ENCODE measurements at regions not wholly inside any gene's neighbourhood (a gene's known extent, or its start where the extent isn't known, plus 50 kb on each side); places are given as distances from the start of the nearest gene placed in this dataset.
"Not testable (repeated sequence)": the region's sequence is repeated elsewhere in the genome, so short reads cannot be mapped to it uniquely, and the experiment has no call there.

DNA sequence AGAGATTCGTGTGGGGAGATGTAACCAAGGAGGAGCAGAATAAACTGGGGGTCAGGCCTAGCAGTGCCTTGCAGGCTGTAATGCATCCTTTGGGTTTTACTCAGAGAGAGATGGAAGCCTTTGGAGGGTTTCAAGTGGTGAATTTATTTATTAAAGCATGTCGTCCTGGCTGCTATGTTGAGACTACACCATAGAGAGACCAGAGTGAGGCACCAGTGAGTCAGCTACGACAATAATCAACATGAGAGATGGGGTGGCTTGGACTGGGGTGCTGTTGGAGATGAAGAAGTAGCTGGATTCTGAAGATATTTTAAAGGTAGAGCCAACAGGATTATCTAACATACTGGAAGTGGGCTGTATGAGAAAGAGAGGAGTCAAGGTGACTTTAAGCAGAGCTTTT is 335.3 kb upstream of the ARHGEF26 start:
- no peak for DNase-seq (ENCODE audit: low read depth in 1 of 2, low spot score in 1 of 2)

DNA sequence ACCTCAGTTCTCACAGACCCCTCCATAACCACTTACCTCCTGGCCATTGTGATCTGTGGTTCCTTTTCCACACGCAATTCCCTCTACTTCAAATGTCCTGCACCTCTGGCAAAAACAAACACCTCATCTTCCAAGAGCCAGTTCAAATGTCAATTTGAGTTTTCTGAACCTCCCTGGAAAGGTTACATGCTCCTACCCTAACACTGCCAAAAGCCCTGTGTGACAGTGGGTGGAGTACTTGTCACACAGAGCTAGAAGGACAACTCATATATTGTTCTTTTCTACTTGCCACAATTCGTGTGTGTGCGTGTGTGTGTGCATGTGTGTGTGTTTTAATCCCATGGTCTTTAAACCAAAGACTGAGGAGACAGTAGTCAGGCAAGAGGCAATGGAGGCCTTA is 331.8 kb upstream of the ARHGEF26 start:
- DNase-seq (ENCODE audit: low read depth in 1 of 2, low spot score in 1 of 2) = no peak

DNA sequence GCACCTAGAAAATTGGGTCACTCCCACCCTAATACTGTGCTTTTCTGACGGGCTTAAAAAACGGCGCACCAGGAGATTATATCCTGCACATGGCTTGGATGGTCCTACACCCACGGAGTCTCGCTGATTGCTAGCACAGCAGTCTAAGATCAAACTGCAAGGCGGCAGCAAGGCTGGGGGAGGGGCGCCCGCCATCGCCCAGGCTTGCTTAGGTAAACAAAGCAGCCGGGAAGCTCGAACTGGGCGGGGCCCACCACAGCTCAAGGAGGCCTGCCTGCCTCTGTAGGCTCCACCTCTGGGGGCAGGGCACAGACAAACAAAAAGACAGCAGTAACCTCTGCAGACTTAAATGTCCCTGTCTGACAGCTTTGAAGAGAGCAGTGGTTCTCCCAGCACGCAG is 324.1 kb upstream of the ARHGEF26 start:
- not testable (repeated sequence) for DNase-seq (ENCODE audit: low read depth in 1 of 2, low spot score in 1 of 2)

DNA sequence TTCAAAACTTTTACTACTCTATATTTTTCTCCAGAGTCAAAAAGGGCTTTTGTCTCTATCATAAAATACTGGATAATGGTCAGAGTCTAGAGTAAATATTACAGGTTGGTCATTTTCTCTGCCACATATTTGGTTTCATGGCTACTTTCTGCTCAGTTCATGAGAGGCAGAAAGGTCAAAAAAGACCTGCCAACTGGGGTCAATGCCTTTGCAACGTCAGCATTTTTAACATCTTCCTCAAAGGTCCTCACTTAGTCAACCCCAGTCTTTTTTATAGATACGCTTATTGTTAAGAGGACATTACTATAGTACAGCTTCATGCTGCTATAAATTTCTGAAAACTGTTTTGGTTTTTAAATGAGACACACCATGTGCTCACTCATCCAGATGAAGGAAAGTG is 312.1 kb upstream of the ARHGEF26 start:
- DNase-seq (ENCODE audit: low read depth in 1 of 2, low spot score in 1 of 2) = no peak

DNA sequence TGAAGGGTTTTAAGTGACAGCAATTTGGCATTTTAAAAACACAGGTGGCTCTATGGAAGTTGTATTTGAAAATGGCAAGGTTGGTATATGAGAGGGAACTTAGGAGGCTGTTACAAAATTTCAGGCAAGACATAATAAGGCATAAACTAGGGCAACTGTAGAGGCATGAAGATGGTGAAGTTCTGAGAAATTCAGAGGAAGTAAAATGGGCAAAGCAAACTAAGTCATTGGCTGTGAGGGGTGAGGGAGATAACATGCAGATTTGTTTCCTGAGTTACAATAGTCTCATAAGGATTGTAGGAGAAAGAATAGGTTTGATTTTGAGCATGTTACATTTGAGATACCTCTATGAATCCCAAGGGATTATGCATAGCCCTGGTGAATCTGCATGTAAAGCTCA is 302.9 kb upstream of the ARHGEF26 start:
- DNase-seq (ENCODE audit: low read depth in 1 of 2, low spot score in 1 of 2) = no peak

DNA sequence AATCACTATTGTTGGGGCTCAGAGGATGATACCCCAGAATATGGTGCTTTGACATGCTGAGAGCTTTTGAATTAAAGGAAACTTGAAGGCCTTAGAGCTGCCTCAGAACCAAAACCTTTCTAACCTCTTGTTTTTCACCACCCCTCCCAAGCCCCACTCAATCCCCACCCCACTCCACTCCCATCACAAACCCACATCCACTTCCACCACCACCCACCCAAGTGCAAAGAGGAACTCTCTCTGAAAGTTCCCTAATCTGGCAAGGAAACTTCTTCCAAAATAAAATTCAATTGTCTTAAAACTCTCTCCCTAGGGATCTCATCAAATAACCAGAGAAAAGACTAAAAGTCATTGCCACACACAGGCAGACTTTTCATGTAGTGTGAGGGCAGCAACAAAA is 301.2 kb upstream of the ARHGEF26 start:
- no peak for DNase-seq (ENCODE audit: low read depth in 1 of 2, low spot score in 1 of 2)

DNA sequence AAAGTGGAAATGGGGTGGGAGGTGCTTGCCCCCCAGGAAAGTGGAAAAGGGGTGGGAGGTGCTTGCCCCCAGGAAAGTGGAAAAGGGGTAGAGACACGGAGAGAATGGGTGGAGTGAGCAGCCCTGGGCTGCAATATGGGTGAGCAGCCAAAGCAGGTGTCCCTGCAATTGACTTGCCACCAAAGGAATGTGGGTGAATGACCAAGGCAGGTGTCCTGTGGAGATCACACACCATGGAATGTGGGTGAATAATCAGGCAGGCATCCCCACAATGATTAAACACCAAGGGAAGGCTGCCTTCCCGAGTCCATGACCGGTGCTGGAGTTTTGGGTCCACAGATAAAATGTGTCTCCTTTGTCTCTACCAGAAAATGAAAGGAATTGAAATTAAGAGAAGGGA is 292.8 kb upstream of the ARHGEF26 start:
- not testable (repeated sequence) for DNase-seq (ENCODE audit: low read depth in 1 of 2, low spot score in 1 of 2)

DNA sequence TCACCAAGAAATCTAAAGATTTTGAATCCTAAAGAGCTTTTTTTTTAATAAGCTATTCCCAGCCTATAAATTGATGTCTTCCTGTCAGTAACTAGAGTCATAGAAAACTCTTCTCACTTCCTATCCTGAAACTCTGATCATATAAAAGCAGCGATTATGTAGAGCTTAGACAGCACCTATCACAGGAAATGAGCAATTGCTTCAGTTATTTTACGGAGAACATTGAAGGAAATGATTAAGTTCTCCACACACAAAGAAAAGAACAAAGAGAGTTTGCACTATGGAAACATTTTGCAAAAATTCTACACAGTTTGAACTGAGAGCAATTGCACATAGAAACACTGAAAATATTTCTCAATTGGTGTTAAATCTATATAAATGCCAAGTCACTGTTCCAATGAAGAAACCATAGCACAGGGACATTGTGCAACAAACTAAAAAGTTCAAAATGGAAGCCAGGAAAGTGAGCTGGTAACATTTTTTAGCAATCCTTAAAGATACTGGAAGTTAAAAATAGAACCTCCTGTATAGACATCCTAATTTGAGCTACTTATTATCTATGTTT is 291.5 kb upstream of the ARHGEF26 start:
- no peak for DNase-seq (ENCODE audit: low read depth in 1 of 2, low spot score in 1 of 2)

DNA sequence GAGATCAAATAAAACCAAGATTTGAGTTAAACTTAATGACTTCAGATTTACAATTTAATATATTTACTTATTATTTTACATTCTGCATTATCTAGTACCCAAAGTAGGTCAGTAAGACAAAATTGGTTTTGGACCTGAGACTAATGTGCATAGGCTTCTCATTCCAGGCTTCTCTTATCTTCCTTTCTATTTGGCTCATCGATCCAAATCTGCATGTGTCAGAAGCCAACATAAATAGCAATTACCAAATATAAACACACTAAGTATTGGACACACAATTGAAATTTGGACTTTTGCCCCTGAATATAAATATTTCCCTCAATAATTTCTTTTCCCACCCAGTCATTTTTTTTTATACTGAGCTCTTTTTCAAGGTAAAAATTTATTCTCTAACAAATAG is 290.6 kb upstream of the ARHGEF26 start:
- no peak for DNase-seq (ENCODE audit: low read depth in 1 of 2, low spot score in 1 of 2)

DNA sequence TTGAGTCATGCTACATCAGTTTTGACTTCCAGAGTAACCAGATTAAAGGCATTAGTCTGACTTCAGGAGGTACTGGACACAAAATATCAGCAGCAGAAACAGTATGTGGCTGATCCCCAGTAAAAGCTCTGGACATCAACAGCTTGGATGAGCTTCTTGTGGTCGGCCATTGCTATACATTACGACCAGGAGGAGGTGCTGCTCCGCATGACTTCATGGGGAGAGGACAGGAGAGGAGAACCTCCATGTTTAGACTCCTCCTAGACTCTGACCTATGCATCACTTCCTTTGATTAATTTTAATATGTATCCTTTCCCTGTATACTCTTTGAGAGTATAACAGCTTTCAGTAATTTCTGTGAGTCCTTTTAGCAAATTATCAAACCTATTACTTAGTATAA is 285.6 kb upstream of the ARHGEF26 start:
- no peak for DNase-seq (ENCODE audit: low read depth in 1 of 2, low spot score in 1 of 2)

DNA sequence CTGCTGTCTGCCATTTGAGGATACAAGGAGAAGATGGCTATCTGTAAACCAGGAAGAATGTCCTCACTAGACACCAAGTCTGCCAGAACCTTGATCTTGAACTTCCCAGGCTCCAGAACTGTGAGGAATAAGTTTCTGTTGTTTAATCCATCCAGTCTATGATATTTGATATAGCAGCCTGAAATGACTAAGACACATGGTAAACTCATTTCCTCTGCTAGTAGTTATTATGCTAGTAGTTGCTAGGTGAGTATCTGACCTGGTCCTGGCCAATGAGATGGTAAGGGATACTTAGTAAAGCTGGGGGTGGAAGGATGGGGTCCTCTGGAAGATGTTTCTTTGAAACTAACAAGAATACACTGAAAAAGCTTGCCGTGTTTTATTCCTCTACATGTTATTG is 280.7 kb upstream of the ARHGEF26 start:
- no peak for DNase-seq (ENCODE audit: low read depth in 1 of 2, low spot score in 1 of 2)

DNA sequence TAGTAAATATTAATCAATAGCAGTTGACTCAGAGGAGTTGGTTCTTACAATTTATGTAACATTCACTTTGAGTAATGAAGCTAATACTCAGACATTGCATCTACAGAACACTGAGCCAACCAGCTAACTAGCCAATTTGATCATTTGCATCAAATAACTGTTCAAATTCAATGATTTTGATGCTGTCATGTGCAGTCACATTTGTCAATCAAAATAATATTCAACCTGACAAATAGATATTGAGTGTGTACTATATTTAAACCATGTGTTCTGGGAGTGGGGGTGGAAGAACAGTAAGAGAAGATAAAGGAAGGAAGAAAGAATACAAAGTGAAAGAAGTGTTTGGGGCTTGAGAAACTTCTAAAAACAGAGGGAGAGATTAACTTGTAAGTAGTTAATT is 277.2 kb upstream of the ARHGEF26 start:
- no peak for DNase-seq (ENCODE audit: low read depth in 1 of 2, low spot score in 1 of 2)

DNA sequence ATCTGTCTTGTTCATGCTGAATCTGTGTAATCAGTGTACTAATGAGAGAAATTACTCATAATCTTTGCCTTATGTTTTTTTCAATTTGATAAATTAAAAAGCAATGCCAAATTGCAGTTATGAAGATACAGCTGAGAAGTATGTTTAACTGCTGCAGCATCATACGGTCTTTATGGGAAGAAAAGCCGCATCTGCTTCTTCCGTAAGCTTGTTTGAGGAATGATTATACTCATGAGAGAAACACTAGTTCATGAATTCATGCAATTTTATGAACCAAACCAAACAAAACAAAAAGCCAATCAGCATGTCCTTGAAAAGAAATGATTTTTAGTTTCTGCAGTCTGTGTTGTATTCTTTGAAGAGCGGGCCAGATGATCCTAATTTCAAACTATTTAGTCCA is 275.9 kb upstream of the ARHGEF26 start:
- no peak for DNase-seq (ENCODE audit: low read depth in 1 of 2, low spot score in 1 of 2)

DNA sequence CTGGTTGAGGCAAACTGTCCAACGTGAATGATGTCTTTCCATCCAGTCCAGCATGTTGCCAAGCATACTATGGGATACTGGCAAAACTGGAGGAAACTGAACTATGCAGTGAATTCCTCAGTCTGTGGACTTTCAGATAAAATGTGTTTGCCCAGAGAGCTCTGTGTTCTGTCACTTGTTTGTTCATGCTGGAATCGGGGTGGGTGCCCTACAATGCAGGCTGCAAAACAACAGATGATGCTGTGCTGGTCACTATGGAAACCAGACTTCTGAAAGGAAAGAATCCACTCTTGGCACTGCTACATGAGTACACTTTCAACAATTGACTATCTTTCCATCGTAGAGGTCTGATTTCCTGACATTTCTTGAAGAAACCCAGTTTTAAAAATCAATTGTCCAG is 272.5 kb upstream of the ARHGEF26 start:
- no peak for DNase-seq (ENCODE audit: low read depth in 1 of 2, low spot score in 1 of 2)

DNA sequence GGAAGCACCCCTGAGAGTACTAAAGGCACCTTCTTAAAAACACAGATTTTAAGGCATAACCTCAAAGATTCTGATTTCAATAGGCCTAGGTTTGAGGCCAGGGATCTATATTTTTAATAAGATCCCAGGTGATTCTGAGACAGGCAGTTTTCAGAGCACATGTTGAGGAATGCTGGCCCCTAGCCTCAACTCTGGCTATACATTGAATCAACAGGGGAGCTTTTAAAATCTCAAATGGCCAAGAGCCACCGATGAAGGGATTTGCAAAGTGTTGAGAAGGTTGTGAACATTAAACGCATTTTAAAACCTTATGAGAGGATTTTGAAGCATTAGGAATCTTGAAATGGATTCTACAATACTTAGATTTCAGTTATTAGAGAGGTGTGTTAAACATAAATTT is 268.8 kb upstream of the ARHGEF26 start:
- DNase-seq (ENCODE audit: low read depth in 1 of 2, low spot score in 1 of 2) = no peak

DNA sequence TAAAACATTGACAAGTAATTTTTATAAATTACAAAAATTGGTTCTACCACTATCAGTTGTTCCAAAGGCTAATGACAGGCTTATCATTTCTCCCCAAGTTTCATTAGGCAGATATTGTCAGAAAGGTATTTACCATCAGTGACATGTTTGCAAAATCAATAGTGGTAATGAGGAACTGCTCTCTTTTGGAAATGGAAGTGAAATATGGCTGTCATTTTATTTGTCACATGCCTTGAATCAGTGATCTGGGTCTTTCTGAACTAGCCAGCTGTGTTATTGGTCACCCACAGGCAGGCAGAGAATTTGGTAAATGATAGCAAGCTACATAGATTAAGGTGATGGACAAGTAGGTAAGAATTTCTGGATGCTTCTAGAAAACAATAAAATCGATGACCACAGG is 268.0 kb upstream of the ARHGEF26 start:
- DNase-seq (ENCODE audit: low read depth in 1 of 2, low spot score in 1 of 2) = no peak

DNA sequence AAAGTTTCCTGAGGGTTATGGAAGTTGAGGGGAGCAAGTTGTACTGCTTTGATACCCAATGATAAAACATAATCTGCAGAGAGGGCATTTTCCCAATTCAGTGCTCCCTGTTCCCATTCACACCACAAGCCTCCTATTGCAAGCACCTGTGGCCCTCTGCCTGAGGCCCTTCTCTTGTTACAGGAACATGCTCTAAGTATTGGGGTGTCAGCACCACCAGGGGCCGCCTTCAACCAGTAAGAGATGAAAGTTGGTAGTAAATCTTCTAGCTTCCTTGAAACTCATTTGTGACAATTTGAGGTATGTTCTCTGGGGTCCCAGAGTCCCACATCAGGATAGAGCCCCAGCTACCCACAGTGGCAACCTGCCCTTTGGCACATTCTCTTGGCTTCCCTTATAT is 265.4 kb upstream of the ARHGEF26 start:
- DNase-seq (ENCODE audit: low read depth in 1 of 2, low spot score in 1 of 2) = no peak

DNA sequence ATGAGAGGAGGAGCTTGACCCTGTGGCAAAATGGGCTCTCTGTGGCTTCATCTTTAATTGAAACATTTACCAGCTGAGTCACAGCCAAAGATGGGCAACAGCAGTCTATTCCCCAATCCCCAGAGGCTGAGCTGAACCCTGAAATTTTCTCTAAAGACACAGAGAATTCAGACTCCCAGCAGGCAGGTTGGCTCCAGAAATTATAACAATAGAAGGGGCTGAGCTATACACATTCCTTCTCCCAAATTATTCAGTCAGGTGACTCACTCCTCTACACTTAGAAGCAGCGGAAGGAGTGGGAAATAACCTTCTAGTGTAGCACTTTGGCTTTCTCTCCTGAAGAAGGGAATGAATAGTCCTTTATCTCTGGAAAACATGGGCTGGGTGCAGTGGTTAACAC is 264.3 kb upstream of the ARHGEF26 start:
- no peak for DNase-seq (ENCODE audit: low read depth in 1 of 2, low spot score in 1 of 2)

DNA sequence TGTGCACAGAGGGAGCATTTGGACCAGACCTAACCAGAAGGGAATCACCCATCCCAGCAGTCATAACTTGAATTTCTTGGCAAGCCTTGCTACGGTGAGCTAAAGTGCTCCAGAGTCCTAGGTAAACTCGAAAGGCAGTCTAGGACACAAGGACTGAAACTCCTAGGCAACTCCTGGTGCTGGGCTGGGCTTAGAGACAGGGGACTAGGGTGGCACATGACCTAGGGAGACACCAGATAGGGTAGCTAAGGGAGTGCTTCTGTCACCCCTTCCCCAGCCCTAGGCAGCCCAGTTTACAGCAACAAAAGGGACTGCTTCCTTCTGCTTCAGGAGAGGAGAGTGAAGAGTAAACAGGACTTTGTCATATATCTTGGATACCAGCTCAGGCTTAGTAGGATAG is 256.4 kb upstream of the ARHGEF26 start:
- no peak for DNase-seq (ENCODE audit: low read depth in 1 of 2, low spot score in 1 of 2)

DNA sequence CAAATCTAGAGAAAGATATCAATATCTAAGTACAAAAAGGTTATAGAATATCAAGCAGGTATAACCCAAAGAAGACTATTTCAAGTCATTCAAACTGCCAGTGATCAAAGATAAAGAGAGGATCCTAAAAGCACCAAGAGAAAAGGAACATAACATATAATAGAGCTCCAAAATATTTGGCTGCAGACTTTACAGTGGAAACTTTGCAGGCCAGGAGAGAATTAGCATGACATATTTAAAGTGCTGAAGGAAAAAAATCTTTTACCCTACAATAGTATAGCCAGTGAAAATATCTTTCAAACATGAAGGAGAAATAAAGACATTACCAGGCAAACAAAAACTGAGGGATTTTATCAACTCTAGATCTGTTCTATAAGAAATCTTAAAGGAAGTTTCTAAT is 254.3 kb upstream of the ARHGEF26 start:
- DNase-seq (ENCODE audit: low read depth in 1 of 2, low spot score in 1 of 2) = no peak

DNA sequence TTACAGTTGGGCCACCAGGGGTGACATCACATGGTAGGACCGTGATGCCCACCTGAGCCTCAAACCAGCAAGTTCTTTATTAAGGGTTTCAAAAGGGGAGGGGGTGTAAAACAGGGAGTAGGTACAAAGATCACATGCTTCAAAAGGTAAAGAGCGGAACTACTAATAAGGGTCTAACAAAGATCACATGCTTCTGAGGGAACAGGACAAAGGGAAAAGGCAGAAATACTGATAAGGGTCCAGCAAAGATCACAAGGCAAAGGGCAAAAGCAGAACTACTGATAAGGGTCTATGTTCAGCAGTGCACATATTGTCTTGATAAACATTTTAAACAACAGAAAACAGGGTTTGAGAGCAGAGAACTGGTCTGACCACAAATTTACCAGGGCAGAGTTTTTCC is 246.8 kb upstream of the ARHGEF26 start:
- not testable (repeated sequence) for DNase-seq (ENCODE audit: low read depth in 1 of 2, low spot score in 1 of 2)

DNA sequence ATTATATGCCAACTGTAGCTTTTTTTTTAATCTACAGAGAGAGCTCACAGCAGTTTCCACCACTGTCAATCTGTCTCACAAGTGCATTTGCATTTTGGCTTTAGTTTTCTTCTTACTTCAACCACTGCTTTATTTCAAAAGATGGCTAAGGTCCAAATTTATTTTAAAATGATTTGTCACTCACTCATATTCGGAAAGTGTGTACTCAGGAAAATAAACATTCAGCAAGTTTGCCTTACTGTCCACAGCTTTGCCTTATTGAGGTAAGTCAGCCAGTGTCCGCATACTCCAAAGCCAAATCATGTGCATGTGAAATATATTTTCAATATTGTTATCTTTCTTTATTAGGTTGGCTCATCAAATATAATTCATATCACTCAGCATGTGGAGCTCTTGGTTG is 240.7 kb upstream of the ARHGEF26 start:
- DNase-seq (ENCODE audit: low read depth in 1 of 2, low spot score in 1 of 2) = no peak

DNA sequence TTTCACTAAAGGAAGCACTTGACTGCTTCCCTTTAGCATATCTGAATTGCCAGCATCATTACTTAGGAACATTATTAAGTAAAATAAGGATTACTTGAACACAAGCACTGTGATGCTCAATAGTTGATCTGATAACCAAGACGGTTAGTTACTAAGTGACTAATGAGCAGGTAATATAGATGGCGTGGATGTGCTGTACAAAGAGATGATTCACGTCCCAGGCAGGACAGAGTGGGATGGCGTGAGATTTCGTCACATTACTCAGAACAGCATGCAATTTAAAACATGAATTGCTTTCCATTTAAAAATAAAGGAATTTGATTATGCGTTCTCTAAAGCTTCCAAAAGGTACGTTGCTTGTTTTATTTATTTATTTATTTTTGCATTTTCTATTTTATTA is 240.0 kb upstream of the ARHGEF26 start:
- DNase-seq (ENCODE audit: low read depth in 1 of 2, low spot score in 1 of 2) = no peak

DNA sequence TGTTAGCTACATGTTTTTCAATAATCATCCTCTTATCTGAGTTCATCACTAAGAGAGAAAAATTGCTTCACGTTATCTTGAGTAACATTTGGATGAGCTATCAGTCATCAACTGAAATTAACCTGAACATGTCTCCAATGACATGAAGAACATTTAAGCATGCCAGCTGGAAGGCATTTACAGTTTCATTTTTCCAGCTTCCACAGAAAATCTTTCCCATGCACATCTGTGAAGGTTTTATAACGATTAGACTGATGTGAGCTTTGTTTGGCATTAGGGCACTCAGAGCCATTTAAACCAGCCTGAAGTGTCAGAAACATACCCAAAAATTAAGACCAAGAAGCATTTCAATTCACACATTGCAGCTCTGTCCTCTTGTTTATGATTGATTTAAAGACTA is 235.8 kb upstream of the ARHGEF26 start:
- no peak for DNase-seq (ENCODE audit: low read depth in 1 of 2, low spot score in 1 of 2)

Measured in activated T-helper 1 cell treated with anti-CD3 and anti-CD28 coated beads, Interleukin-2, amount 50 U/mL, for 16 hours (primary cell).